HG03175 (cell line): ENCODE measurements at regions not wholly inside any gene's neighbourhood (a gene's known extent, or its start where the extent isn't known, plus 50 kb on each side); places are given as distances from the start of the nearest gene placed in this dataset.

Experiments used
- ATAC-seq: cut with Tn5 transposase; IDR thresholded peaks from one replicate; pipeline ENCODE4 v1.9.1; 2021; ENCODE audit warnings: mild to moderate bottlenecking, moderate library complexity; ENCODE audit not compliant: unreplicated experiment

- ATAC-seq = no peak
These were observed 398.6 kb downstream of the TBL1XR1 start for GRCh38 chr3:176798680-176799079.

- no peak for ATAC-seq
These were observed 400.9 kb downstream of the TBL1XR1 start for GRCh38 chr3:176796371-176796770.

- ATAC-seq = no peak
These were observed 401.4 kb downstream of the TBL1XR1 start for GRCh38 chr3:176795891-176796290.

GRCh38 chr3:176794406-176794805 lies 402.9 kb downstream of the TBL1XR1 start:
- ATAC-seq = no peak

- no peak for ATAC-seq
These were observed 407.3 kb downstream of the TBL1XR1 start for GRCh38 chr3:176789947-176790346.

GRCh38 chr3:176789281-176789705 lies 408.0 kb downstream of the TBL1XR1 start:
- ATAC-seq = no peak

- ATAC-seq = no peak
These were observed 409.8 kb downstream of the TBL1XR1 start for GRCh38 chr3:176787506-176787905.

- no peak for ATAC-seq
These were observed 412.1 kb downstream of the TBL1XR1 start for GRCh38 chr3:176785171-176785570.

- no peak for ATAC-seq
These were observed 416.5 kb downstream of the TBL1XR1 start for GRCh38 chr3:176780766-176781165.

- no peak for ATAC-seq
These were observed 420.6 kb downstream of the TBL1XR1 start for GRCh38 chr3:176776622-176777175.

GRCh38 chr3:176769547-176770190 lies 427.6 kb downstream of the TBL1XR1 start:
- ATAC-seq = no peak

- no peak for ATAC-seq
These were observed 429.9 kb downstream of the TBL1XR1 start for GRCh38 chr3:176767385-176767784.

GRCh38 chr3:176766862-176767261 lies 430.4 kb downstream of the TBL1XR1 start:
- ATAC-seq = no peak

- no peak for ATAC-seq
These were observed 431.8 kb downstream of the TBL1XR1 start for GRCh38 chr3:176765382-176765900.

- ATAC-seq = no peak
These were observed 437.3 kb downstream of the TBL1XR1 start for GRCh38 chr3:176759815-176760506.

- ATAC-seq = no peak
These were observed 439.9 kb downstream of the TBL1XR1 start for GRCh38 chr3:176757429-176757828.

- ATAC-seq = no peak
These were observed 441.3 kb downstream of the TBL1XR1 start for GRCh38 chr3:176755977-176756376.

GRCh38 chr3:176755552-176755951 lies 441.7 kb downstream of the TBL1XR1 start:
- no peak for ATAC-seq

GRCh38 chr3:176741664-176742047 lies 455.6 kb downstream of the TBL1XR1 start:
- ATAC-seq = no peak

- ATAC-seq = no peak
These were observed 456.2 kb downstream of the TBL1XR1 start for GRCh38 chr3:176740906-176741663.

- ATAC-seq = no peak
These were observed 458.1 kb downstream of the TBL1XR1 start for GRCh38 chr3:176739159-176739558.
